Endothelial cell of umbilical vein (primary cell): ENCODE measurements at regions not wholly inside any gene's neighbourhood (a gene's known extent, or its start where the extent isn't known, plus 50 kb on each side); places are given as distances from the start of the nearest gene placed in this dataset.

Source experiments
- BruUV-seq: library from RNA; stranded (reverse); fragments of 400-500 nt; replicated peaks from 2 replicates; lab custom pipeline; 2021; lab: Mats Ljungman, UMichigan
- CTCF ChIA-PET: fragments of 300-600, 350-600 bp; sonication (Branson Sonifier 250); formaldehyde crosslinking; loops from one replicate; lab custom pipeline; 2021; ENCODE audit warnings: antibody characterized with exemption, inconsistent platforms; lab: Charles Lee
- POLR2A ChIA-PET: fragments of 300-600, 350-600 bp; sonication (Branson Sonifier 250); formaldehyde crosslinking; loops from one replicate; lab custom pipeline; 2021; ENCODE audit warnings: antibody characterized with exemption, inconsistent platforms; lab: Charles Lee
- DNase-seq: peaks from one replicate; pipeline ENCODE4 v3.0.0-alpha.2; 2011; ENCODE audit warnings: low read depth, low spot score
- FAIRE-seq: peaks from 2 replicates; lab custom pipeline; 2011; peaks lifted over from hg19 to GRCh38; lab: Jason Lieb, UNC
- H2AFZ ChIP-seq: 2 replicates; pipeline ENCODE4 v1.6.0; 2012; ENCODE audit warnings: low read depth, low read length, control low read depth, inconsistent platforms
- H3K27ac ChIP-seq: 2 replicates; pipeline ENCODE4 v1.5.1; 2011; ENCODE audit warnings: low read depth, mild to moderate bottlenecking, control low read depth, low read length, moderate library complexity; ENCODE audit not compliant: insufficient read depth
- H3K27me3 ChIP-seq, 2 experiments: 2 replicates each; pipeline versions ENCODE4 v1.6.0 to v1.6.1; 2011; ENCODE audit warnings: low read length in 2 of 2, mixed read lengths in 1 of 2; ENCODE audit not compliant: control insufficient read depth in 2 of 2, insufficient read depth in 2 of 2
- H3K36me3 ChIP-seq, 2 experiments: 2 replicates in 1 of 2; 3 replicates in 1 of 2; pipeline ENCODE4 v1.5.1; 2011; ENCODE audit warnings: low read length in 2 of 2, mild to moderate bottlenecking in 1 of 2, moderate library complexity in 1 of 2; ENCODE audit not compliant: control insufficient read depth in 2 of 2, insufficient read depth in 2 of 2; ENCODE audit errors: extremely low read depth in 1 of 2
- H3K4me1 ChIP-seq: 3 replicates; pipeline ENCODE4 v1.5.1; 2011; ENCODE audit warnings: mild to moderate bottlenecking, low read length; ENCODE audit not compliant: control insufficient read depth, insufficient read depth; ENCODE audit errors: extremely low read depth
- H3K4me2 ChIP-seq: 2 replicates; pipeline ENCODE4 v1.6.1; 2011; ENCODE audit warnings: low read length, control low read depth, mixed read lengths; ENCODE audit not compliant: insufficient read depth
- H3K4me3 ChIP-seq, 3 experiments: fragments of 200-600 bp in 1 of 3; sonication (generic), shearing (Covaris generic) in 1 of 3; replicated peaks in 1 of 3; 2 replicates each; pipeline ENCODE4 v1.5.1; 2011 to 2016; ENCODE audit warnings: control low read depth in 3 of 3, low read length in 3 of 3, mild to moderate bottlenecking in 2 of 3, inconsistent platforms in 1 of 3, low read depth in 1 of 3, moderate library complexity in 1 of 3; ENCODE audit not compliant: insufficient read depth in 1 of 3
- H3K79me2 ChIP-seq: 2 replicates; pipeline ENCODE4 v1.6.0; 2012; ENCODE audit warnings: low read length, inconsistent platforms; ENCODE audit not compliant: control insufficient read depth, insufficient read depth
- H3K9ac ChIP-seq: replicated peaks from 2 replicates; pipeline ENCODE3; 2011; ENCODE audit warnings: low read length, control low read depth; ENCODE audit not compliant: insufficient read depth; ENCODE audit errors: extremely low read depth
- H3K9me1 ChIP-seq: replicated peaks from 3 replicates; pipeline ENCODE4 v1.6.0; 2011; ENCODE audit warnings: mild to moderate bottlenecking, low read length; ENCODE audit not compliant: control insufficient read depth, insufficient read depth; ENCODE audit errors: extremely low read depth
- H3K9me3 ChIP-seq: replicated peaks from 2 replicates; pipeline ENCODE4 v1.5.1; 2012; ENCODE audit warnings: low read length, inconsistent platforms; ENCODE audit not compliant: control insufficient read depth, insufficient read depth
- H4K20me1 ChIP-seq: replicated peaks from 2 replicates; pipeline ENCODE3; 2011; ENCODE audit warnings: mild to moderate bottlenecking, low read length; ENCODE audit not compliant: control insufficient read depth, insufficient read depth; ENCODE audit errors: extremely low read depth
- EZH2 ChIP-seq: IDR thresholded peaks from 2 replicates; pipeline ENCODE4 v1.6.1; 2012; ENCODE audit warnings: borderline replicate concordance, low read depth, mild to moderate bottlenecking, moderate library complexity, low read length, inconsistent platforms; ENCODE audit not compliant: severe bottlenecking
- FOS ChIP-seq: IDR thresholded peaks from 2 replicates; pipeline ENCODE4 v1.6.1; 2011; ENCODE audit warnings: mild to moderate bottlenecking, low read length, moderate library complexity, borderline replicate concordance; ENCODE audit not compliant: insufficient read depth
- GATA2 ChIP-seq: IDR thresholded peaks from 2 replicates; pipeline ENCODE4 v1.7.0; 2011; ENCODE audit warnings: low read depth, mild to moderate bottlenecking, moderate library complexity, mixed read lengths, low read length; ENCODE audit not compliant: insufficient read length, insufficient read depth
- JUN ChIP-seq: IDR thresholded peaks from 2 replicates; pipeline ENCODE4 v1.6.1; 2011; ENCODE audit warnings: borderline replicate concordance, low read depth; ENCODE audit not compliant: insufficient read length, insufficient read depth
- MYC ChIP-seq: IDR thresholded peaks from one replicate; pipeline ENCODE4 v1.6.1; 2011; ENCODE audit warnings: mild to moderate bottlenecking, low read depth, low read length
- POLR2A ChIP-seq: IDR thresholded peaks from 2 replicates; pipeline ENCODE4 v1.6.1; 2012; ENCODE audit warnings: low read depth, mild to moderate bottlenecking, control low read depth, low read length
- POLR2AphosphoS5 ChIP-seq: IDR thresholded peaks from 2 replicates; pipeline ENCODE4 v1.6.1; 2012; ENCODE audit warnings: low read depth, mild to moderate bottlenecking, control low read depth, low read length, moderate library complexity; ENCODE audit not compliant: insufficient read depth
- dilution Hi-C: fragments of 300-500 bp; cut with MboI; formaldehyde crosslinking; loops from one replicate; pipeline ENCODE4 v1.15.0; 2019; ENCODE audit warnings: low sequenced_read_pairs; ENCODE audit not compliant: extremely low pct_ligation_motif_present
- intact Hi-C: fragments of 100-400 bp; cut with micrococcal nuclease; formaldehyde crosslinking; loops from one replicate; pipeline ENCODE4 v1.10.0; 2022
- TF ChIP-seq, protein P1 (sequence below), 2 donors: IDR thresholded peaks; 1 replicate in 1 of 2; 2 replicates in 1 of 2; pipeline ENCODE4 v1.5.1; 2011; ENCODE audit warnings: low read length in 2 of 2, mild to moderate bottlenecking in 2 of 2, moderate library complexity in 2 of 2, control low read depth in 1 of 2, inconsistent platforms in 1 of 2, low read depth in 1 of 2; ENCODE audit not compliant: insufficient read depth in 1 of 2; ENCODE audit errors: extremely low read depth in 1 of 2
- TF ChIP-seq, protein P2 (sequence below): IDR thresholded peaks from 2 replicates; pipeline ENCODE4 v1.6.1; 2011; ENCODE audit not compliant: insufficient read depth, insufficient read length

DNA sequence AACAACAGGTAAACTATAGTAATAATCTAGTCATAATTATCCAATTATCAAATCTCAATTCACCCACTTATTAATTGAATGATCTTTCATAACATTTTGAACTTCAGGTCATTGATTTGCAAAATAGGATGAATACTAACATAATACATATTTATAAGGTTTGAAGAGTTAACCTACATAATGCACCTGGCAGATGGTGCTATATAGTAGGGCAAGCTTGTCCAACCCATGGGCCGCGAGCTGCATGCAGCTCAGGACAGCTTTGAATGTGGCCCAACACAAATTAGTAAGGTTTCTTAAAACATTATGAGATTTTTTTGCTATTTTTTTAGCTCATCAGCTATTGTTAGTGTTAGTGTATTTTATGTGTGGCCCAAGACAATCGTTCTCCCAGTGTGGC lies 815.8 kb upstream of the ID2 start:
- Histone ChIP-seq H3K79me2 (no peaks in the 10 kb centered on the region), H3K27ac (no peak overlapping the region), H3K4me2 (no peak overlapping the region), H4K20me1 (no peaks in the 10 kb centered on the region), H3K4me1 (no peaks in the 10 kb centered on the region), H3K9me3 (no peaks in the 10 kb centered on the region), H3K27me3 (no peaks in the 10 kb centered on the region), H3K4me3 (no peak overlapping the region), H2AFZ (no peak overlapping the region), H3K9me1 (no peaks in the 10 kb centered on the region), H3K9ac (no peak overlapping the region), H3K36me3 (no peaks in the 10 kb centered on the region)
- no peak for FAIRE-seq
- CTCF ChIA-PET = no interaction called here
- dilution Hi-C loops = no loop called here
- no peak for DNase-seq
- no TSS peak for BruUV-seq
- no peak for TF ChIP-seq GATA2
- TF ChIP-seq EZH2 = no peak
- no peak for TF ChIP-seq MYC
- TF ChIP-seq POLR2AphosphoS5 = no peak
- no peak for TF ChIP-seq POLR2A
- TF ChIP-seq, protein P1, sequence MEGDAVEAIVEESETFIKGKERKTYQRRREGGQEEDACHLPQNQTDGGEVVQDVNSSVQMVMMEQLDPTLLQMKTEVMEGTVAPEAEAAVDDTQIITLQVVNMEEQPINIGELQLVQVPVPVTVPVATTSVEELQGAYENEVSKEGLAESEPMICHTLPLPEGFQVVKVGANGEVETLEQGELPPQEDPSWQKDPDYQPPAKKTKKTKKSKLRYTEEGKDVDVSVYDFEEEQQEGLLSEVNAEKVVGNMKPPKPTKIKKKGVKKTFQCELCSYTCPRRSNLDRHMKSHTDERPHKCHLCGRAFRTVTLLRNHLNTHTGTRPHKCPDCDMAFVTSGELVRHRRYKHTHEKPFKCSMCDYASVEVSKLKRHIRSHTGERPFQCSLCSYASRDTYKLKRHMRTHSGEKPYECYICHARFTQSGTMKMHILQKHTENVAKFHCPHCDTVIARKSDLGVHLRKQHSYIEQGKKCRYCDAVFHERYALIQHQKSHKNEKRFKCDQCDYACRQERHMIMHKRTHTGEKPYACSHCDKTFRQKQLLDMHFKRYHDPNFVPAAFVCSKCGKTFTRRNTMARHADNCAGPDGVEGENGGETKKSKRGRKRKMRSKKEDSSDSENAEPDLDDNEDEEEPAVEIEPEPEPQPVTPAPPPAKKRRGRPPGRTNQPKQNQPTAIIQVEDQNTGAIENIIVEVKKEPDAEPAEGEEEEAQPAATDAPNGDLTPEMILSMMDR (IDR thresholded peaks at IDR 0.05; ENCODE audit: extremely low read depth in 1 of 2, insufficient read depth in 1 of 2, low read depth in 1 of 2, low read length in 2 of 2) = no peak
- TF ChIP-seq, protein P2, sequence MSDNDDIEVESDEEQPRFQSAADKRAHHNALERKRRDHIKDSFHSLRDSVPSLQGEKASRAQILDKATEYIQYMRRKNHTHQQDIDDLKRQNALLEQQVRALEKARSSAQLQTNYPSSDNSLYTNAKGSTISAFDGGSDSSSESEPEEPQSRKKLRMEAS = no peak
- TF ChIP-seq JUN = no peak
- no peak for TF ChIP-seq FOS
- POLR2A ChIA-PET = no interaction called here
- intact Hi-C loops = no loop called here
